CD8-positive, alpha-beta memory T cell (primary cell): ENCODE measurements at regions not wholly inside any gene's neighbourhood (a gene's known extent, or its start where the extent isn't known, plus 50 kb on each side); places are given as distances from the start of the nearest gene placed in this dataset.
"Not testable (repeated sequence)": the region's sequence is repeated elsewhere in the genome, so short reads cannot be mapped to it uniquely, and the experiment has no call there.

ENCODE experiments used
- CTCF ChIA-PET: fragments of 350-600 bp; sonication (Branson Sonifier 250); formaldehyde crosslinking; loops from one replicate; lab custom pipeline; 2021; ENCODE audit warnings: antibody characterized with exemption; lab: Charles Lee
- POLR2A ChIA-PET: fragments of 350-600 bp; sonication (Branson Sonifier 250); formaldehyde crosslinking; loops from one replicate; lab custom pipeline; 2021; ENCODE audit warnings: antibody characterized with exemption; lab: Charles Lee
- DNase-seq, 5 donors: peaks; one replicate each; pipeline versions ENCODE4 v3.0.0 to v3.0.0-alpha.2; 2020 to 2022; ENCODE audit warnings: mixed read lengths in 1 of 5
- H3K27ac ChIP-seq: one replicate; pipeline ENCODE4 v1.7.0; 2013; ENCODE audit warnings: low read depth, mild to moderate bottlenecking, low read length, moderate library complexity
- H3K27me3 ChIP-seq: 2 replicates; pipeline ENCODE4 v1.7.0; 2013; ENCODE audit warnings: low read length, mild to moderate bottlenecking; ENCODE audit not compliant: insufficient read depth, poor library complexity, severe bottlenecking
- H3K36me3 ChIP-seq: 2 replicates; pipeline ENCODE4 v1.7.0; 2013; ENCODE audit warnings: mild to moderate bottlenecking, low read length, moderate library complexity; ENCODE audit not compliant: insufficient read depth
- H3K4me1 ChIP-seq: 2 replicates; pipeline ENCODE4 v1.7.0; 2013; ENCODE audit warnings: mild to moderate bottlenecking, low read length, moderate library complexity; ENCODE audit not compliant: insufficient read depth
- H3K4me3 ChIP-seq: 2 replicates; pipeline ENCODE4 v1.7.0; 2013; ENCODE audit warnings: mild to moderate bottlenecking, low read length
- H3K9me3 ChIP-seq: 2 replicates; pipeline ENCODE4 v1.7.0; 2013; ENCODE audit warnings: mild to moderate bottlenecking, low read length
- H3K27ac Mint-ChIP-seq, 8 donors: one replicate each; pipeline ENCODE4 v1.8.0; 2020 to 2021; ENCODE audit warnings: mixed read lengths in 8 of 8, mild to moderate bottlenecking in 6 of 8, inconsistent platforms in 3 of 8, moderate library complexity in 3 of 8
- H3K27me3 Mint-ChIP-seq, 2 donors: one replicate each; pipeline ENCODE4 v1.8.0; 2020 to 2021; ENCODE audit warnings: mixed read lengths in 2 of 2, mild to moderate bottlenecking in 1 of 2, moderate library complexity in 1 of 2
- H3K36me3 Mint-ChIP-seq, 3 donors: one replicate each; pipeline ENCODE4 v1.8.0; 2020 to 2021; ENCODE audit warnings: mixed read lengths in 3 of 3, inconsistent platforms in 1 of 3, mild to moderate bottlenecking in 1 of 3
- H3K4me1 Mint-ChIP-seq, 3 donors: one replicate each; pipeline ENCODE4 v1.8.0; 2020 to 2021; ENCODE audit warnings: mixed read lengths in 3 of 3, inconsistent platforms in 1 of 3, mild to moderate bottlenecking in 1 of 3
- H3K4me3 Mint-ChIP-seq, 7 donors: one replicate each; pipeline ENCODE4 v1.8.0; 2020 to 2021; ENCODE audit warnings: mixed read lengths in 7 of 7, mild to moderate bottlenecking in 6 of 7, moderate library complexity in 4 of 7, inconsistent platforms in 2 of 7
- H3K9me3 Mint-ChIP-seq, 5 donors: one replicate each; pipeline ENCODE4 v1.8.0; 2020 to 2022; ENCODE audit warnings: mixed read lengths in 5 of 5, mild to moderate bottlenecking in 3 of 5, moderate library complexity in 2 of 5, inconsistent platforms in 1 of 5

DNA sequence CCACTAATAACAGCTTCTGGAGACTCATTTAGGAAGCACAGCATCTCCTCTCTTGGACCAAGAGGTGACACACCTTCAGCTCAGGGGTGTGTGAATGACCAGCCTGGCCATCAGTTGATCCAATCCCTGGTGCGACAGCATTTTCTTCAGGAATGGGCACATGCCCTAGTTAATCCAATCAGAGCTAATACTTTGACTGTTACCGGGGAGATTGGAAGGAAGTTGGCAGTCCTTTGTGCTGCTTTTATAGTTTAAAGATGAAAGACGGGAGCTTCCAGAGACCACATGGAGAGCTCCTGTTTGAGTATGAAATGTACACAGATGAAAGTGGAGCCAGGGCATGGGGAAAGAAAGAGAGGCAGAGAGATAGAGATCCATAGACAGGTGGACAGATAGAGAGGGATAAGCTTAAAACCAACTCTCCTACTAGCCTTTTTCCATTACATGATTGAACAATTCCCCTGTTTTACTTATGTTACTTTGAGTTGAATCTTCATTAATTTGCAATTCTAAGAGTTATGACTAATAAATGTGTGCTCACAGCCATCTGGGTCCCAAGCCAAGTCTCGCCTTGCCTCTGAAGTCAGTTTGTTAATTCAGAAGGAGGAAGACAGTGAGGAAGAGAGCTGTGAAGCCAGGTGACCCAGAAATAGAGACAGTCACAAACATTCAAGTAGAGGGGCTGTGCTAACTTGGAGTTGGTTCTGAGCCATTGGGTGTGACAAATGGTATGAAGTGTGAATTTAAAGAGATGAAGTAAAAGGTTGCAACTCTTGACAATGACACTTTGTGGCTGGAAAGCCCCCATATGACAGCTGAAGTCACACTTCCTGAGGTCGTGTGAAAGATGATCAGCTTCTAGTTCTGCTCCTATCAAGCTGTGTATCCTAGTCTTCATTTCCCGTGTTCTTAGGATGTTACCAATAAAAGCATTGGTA, 120.0 kb upstream of the GOT2 start:
- H3K27me3 ChIP-seq: no peaks in the 10 kb centered on the region
- H3K36me3 ChIP-seq: no peaks in the 10 kb centered on the region
- H3K9me3 ChIP-seq: no peaks in the 10 kb centered on the region
- ChIA-PET CTCF (no interaction called here), POLR2A (no interaction called here)
- Mint-ChIP-seq H3K4me1 (no peaks in the 10 kb centered on the region), H3K4me3 (no peak overlapping the region), H3K27ac (no peak overlapping the region), H3K27me3 (peaks cover 2 to 23% of the 10 kb centered on the region in 2 donors), H3K9me3 (peaks cover 0 to 4% (median 0%) of the 10 kb centered on the region in 5 donors), H3K36me3 (no peaks in the 10 kb centered on the region)
- no peaks in the 10 kb centered on the region for H3K4me1 ChIP-seq
- H3K27ac ChIP-seq: no peak overlapping the region
- no peak overlapping the region for H3K4me3 ChIP-seq
- no peak for DNase-seq

GRCh38 chr16:58850678-58851020, 116.5 kb upstream of the GOT2 start:
- Histone ChIP-seq H3K4me3 (no peak overlapping the region), H3K9me3 (no peaks in the 10 kb centered on the region), H3K27ac (no peak overlapping the region), H3K27me3 (no peaks in the 10 kb centered on the region), H3K4me1 (no peaks in the 10 kb centered on the region), H3K36me3 (no peaks in the 10 kb centered on the region)
- CTCF ChIA-PET: no interaction called here
- Mint-ChIP-seq H3K4me1 (no peaks in the 10 kb centered on the region), H3K9me3 (peaks cover 0 to 4% (median 0%) of the 10 kb centered on the region in 5 donors), H3K27me3 (peaks cover 5 to 19% of the 10 kb centered on the region in 2 donors), H3K36me3 (no peaks in the 10 kb centered on the region), H3K27ac (no peak overlapping the region), H3K4me3 (no peak overlapping the region)
- no peak for DNase-seq
- POLR2A ChIA-PET: no interaction called here

- Histone ChIP-seq H3K27me3 (no peaks in the 10 kb centered on the region), H3K36me3 (no peaks in the 10 kb centered on the region), H3K27ac (no peak overlapping the region), H3K4me3 (no peak overlapping the region), H3K9me3 (no peaks in the 10 kb centered on the region), H3K4me1 (no peaks in the 10 kb centered on the region)
- Mint-ChIP-seq H3K27ac (no peak overlapping the region), H3K9me3 (peaks cover 0 to 4% (median 0%) of the 10 kb centered on the region in 5 donors), H3K27me3 (peaks cover 5 to 19% of the 10 kb centered on the region in 2 donors), H3K4me1 (no peaks in the 10 kb centered on the region), H3K4me3 (no peak overlapping the region), H3K36me3 (no peaks in the 10 kb centered on the region)
- POLR2A ChIA-PET: no interaction called here
- CTCF ChIA-PET: no interaction called here
- DNase-seq: no peak
Measured at GRCh38 chr16:58850019-58850677, 116.0 kb upstream of the GOT2 start.

GRCh38 chr16:58848662-58849002, 114.5 kb upstream of the GOT2 start:
- Histone ChIP-seq H3K4me3 (no peak overlapping the region), H3K27me3 (no peaks in the 10 kb centered on the region), H3K27ac (no peak overlapping the region), H3K36me3 (no peaks in the 10 kb centered on the region), H3K4me1 (no peaks in the 10 kb centered on the region), H3K9me3 (no peaks in the 10 kb centered on the region)
- POLR2A ChIA-PET: no interaction called here
- Mint-ChIP-seq H3K4me3 (no peak overlapping the region), H3K27me3 (peaks cover 5 to 19% of the 10 kb centered on the region in 2 donors), H3K9me3 (peaks cover 0 to 3% (median 0%) of the 10 kb centered on the region in 5 donors), H3K36me3 (no peaks in the 10 kb centered on the region), H3K4me1 (no peaks in the 10 kb centered on the region), H3K27ac (no peak overlapping the region)
- DNase-seq: no peak
- CTCF ChIA-PET: no interaction called here

DNA sequence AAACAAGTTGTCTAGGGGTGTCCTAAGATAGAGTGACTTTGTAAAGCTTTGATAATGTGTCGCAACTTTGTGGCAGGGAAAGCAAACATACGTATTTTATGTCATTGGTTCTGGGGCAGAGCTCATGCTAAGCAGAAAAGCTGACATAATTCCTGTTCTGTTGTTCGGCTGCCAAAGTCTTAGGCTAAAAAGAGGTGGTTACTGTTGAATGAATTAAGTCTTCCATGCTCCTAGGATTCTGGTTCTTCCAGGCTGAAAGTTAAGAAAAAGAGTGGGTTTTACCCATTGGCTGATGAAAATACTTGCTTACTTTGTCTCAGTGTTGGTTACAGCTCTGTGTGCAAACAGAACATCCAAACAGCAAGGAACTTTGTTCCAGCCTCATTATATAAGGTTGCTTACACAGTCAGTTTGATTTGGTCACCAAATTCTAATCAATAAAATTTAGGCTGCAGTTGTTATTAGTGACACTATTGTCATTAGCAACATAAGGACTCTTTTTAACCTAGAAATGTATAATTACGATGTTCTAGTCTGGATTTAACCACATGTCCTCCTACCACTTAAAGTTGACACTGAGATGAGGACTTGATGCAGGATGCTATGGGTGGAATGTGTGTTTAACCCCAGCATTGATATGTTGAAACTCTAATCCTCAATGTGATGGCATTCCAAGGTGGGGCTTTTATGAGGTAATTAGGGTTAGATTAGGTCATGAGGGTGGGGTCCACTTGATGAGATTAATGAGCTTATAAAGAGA, 114.0 kb upstream of the GOT2 start:
- Mint-ChIP-seq H3K9me3 (peaks cover 0 to 3% (median 0%) of the 10 kb centered on the region in 5 donors), H3K36me3 (no peaks in the 10 kb centered on the region), H3K27me3 (peaks cover 2 to 19% of the 10 kb centered on the region in 2 donors), H3K4me1 (no peaks in the 10 kb centered on the region), H3K4me3 (no peak overlapping the region), H3K27ac (no peak overlapping the region)
- no peak for DNase-seq
- Histone ChIP-seq H3K27me3 (no peaks in the 10 kb centered on the region), H3K36me3 (no peaks in the 10 kb centered on the region), H3K4me1 (no peaks in the 10 kb centered on the region), H3K4me3 (no peak overlapping the region), H3K27ac (no peak overlapping the region), H3K9me3 (no peaks in the 10 kb centered on the region)
- ChIA-PET POLR2A (no interaction called here), CTCF (no interaction called here)

DNA sequence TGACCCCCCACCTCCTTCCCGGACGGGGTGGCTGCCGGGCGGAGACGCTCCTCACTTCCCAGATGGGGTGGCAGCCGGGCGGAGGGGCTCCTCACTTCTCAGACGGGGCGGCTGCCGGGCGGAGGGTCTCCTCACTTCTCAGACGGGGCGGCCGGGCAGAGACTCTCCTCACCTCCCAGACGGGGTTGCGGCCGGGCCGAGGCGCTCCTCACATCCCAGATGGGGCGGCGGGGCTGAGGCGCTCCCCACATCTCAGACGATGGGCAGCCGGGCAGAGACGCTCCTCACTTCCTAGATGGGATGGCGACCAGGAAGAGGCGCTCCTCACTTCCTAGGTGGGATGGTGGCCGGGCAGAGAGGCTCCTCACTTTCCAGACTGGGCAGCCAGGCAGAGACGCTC, 112.1 kb upstream of the GOT2 start:
- H3K27me3 Mint-ChIP-seq, H3K36me3 ChIP-seq, H3K9me3 Mint-ChIP-seq, H3K4me1 ChIP-seq, H3K36me3 Mint-ChIP-seq, H3K4me3 Mint-ChIP-seq, H3K27ac ChIP-seq, POLR2A ChIA-PET, H3K4me1 Mint-ChIP-seq, H3K9me3 ChIP-seq, DNase-seq, H3K27me3 ChIP-seq, H3K27ac Mint-ChIP-seq, CTCF ChIA-PET, H3K4me3 ChIP-seq: not testable (repeated sequence)

DNA sequence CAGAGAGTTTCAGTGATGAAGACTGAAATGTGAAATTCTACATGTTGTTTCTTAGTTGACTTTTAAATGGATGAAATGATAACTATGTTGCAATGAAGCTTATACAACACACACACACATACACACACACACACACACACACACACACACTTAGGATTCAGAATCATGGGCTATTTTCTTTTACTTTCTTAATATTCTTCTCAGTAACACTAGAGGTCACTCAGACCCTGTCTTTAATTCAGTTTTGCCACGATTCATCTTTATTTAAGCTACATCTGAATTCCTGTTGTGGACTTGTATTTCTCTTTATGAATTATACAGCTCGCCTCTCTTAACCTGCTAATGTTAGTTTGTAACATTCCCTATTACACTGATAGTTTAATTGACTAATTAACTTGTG, 109.6 kb upstream of the GOT2 start:
- H3K4me1 Mint-ChIP-seq: no peaks in the 10 kb centered on the region
- H3K27me3 Mint-ChIP-seq: peaks cover 0 to 4% of the 10 kb centered on the region in 2 donors
- ChIA-PET POLR2A (no interaction called here), CTCF (no interaction called here)
- no peak overlapping the region for H3K4me3 Mint-ChIP-seq
- Histone ChIP-seq H3K36me3 (no peaks in the 10 kb centered on the region), H3K27ac (no peak overlapping the region), H3K4me1 (no peaks in the 10 kb centered on the region), H3K4me3 (no peak overlapping the region), H3K27me3 (no peaks in the 10 kb centered on the region), H3K9me3 (no peaks in the 10 kb centered on the region)
- no peak overlapping the region for H3K27ac Mint-ChIP-seq
- peaks cover 0 to 3% (median 0%) of the 10 kb centered on the region in 5 donors for H3K9me3 Mint-ChIP-seq
- H3K36me3 Mint-ChIP-seq: no peaks in the 10 kb centered on the region
- no peak for DNase-seq

GRCh38 chr16:58842746-58843145, 108.6 kb upstream of the GOT2 start:
- H3K27ac Mint-ChIP-seq: no peak overlapping the region
- H3K36me3 Mint-ChIP-seq: no peaks in the 10 kb centered on the region
- no peaks in the 10 kb centered on the region for H3K9me3 ChIP-seq
- no peaks in the 10 kb centered on the region for H3K4me1 Mint-ChIP-seq
- no peak overlapping the region for H3K27ac ChIP-seq
- no peaks in the 10 kb centered on the region for H3K4me1 ChIP-seq
- H3K4me3 Mint-ChIP-seq: no peak overlapping the region
- ChIA-PET CTCF (no interaction called here), POLR2A (no interaction called here)
- no peak overlapping the region for H3K4me3 ChIP-seq
- no peak for DNase-seq
- H3K27me3 Mint-ChIP-seq: peaks cover 4 to 5% of the 10 kb centered on the region in 2 donors
- peaks cover 0 to 3% (median 0%) of the 10 kb centered on the region in 5 donors for H3K9me3 Mint-ChIP-seq
- no peaks in the 10 kb centered on the region for H3K36me3 ChIP-seq
- H3K27me3 ChIP-seq: no peaks in the 10 kb centered on the region
